Kidney tubule cell (primary cell): ENCODE measurements at regions not wholly inside any gene's neighbourhood (a gene's known extent, or its start where the extent isn't known, plus 50 kb on each side); places are given as distances from the start of the nearest gene placed in this dataset.

Experiments
- DNase-seq: peaks from one replicate; pipeline ENCODE4 v3.0.0-alpha.2; 2018; ENCODE audit warnings: low spot score

GRCh38 chr1:239799617-239800016, 292.1 kb upstream of the FMN2 start:
- DNase-seq: no peak

GRCh38 chr1:239800861-239801260, 290.8 kb upstream of the FMN2 start:
- DNase-seq: no peak

DNA sequence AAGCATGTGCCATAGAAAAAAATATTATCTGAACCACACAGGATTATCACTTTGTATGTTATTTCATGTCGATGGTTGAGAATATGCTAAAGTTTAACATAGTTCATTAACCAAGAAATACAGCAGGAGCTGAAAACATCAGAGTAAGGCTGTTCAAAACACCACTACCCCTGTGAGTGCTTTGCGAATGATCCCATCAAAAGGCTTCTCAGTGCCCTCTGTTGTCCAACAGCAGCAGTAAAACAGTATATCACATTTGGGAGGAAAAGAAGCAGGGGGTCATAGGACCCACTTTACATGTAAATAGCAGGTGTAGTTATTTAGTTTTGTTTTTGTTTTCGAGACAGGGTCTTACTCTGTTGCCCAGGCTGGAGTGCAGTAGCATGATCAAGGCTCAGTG, 289.4 kb upstream of the FMN2 start:
- no peak for DNase-seq

GRCh38 chr1:239803781-239804180, 287.9 kb upstream of the FMN2 start:
- DNase-seq: no peak

GRCh38 chr1:239804266-239804665, 287.4 kb upstream of the FMN2 start:
- DNase-seq: no peak

- no peak for DNase-seq
Observed at GRCh38 chr1:239805042-239805441, 286.6 kb upstream of the FMN2 start.

GRCh38 chr1:239805851-239806772, 285.6 kb upstream of the FMN2 start:
- DNase-seq: no peak

DNA sequence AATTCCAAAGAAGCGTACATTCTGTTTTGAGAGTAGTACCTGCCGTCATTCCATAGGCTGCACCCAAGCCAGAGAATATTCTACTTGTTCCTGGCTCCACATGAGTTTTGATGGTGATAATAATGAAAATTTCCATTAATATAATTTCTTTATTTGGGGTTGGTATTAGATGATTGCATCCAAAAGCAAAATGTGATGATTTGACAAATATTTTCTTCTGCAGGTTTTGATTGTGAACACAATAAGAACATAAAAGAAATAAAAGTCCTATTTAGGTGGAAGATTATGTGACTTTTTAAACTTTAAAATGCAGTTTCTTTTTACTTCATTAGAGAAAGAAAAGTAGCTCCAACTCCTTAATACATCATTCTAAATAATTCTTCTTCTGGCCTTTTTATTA, 284.8 kb upstream of the FMN2 start:
- no peak for DNase-seq

- no peak for DNase-seq
Observed at GRCh38 chr1:239807361-239807760, 284.3 kb upstream of the FMN2 start.

- DNase-seq: no peak
Observed at GRCh38 chr1:239810061-239810481, 281.6 kb upstream of the FMN2 start.

DNA sequence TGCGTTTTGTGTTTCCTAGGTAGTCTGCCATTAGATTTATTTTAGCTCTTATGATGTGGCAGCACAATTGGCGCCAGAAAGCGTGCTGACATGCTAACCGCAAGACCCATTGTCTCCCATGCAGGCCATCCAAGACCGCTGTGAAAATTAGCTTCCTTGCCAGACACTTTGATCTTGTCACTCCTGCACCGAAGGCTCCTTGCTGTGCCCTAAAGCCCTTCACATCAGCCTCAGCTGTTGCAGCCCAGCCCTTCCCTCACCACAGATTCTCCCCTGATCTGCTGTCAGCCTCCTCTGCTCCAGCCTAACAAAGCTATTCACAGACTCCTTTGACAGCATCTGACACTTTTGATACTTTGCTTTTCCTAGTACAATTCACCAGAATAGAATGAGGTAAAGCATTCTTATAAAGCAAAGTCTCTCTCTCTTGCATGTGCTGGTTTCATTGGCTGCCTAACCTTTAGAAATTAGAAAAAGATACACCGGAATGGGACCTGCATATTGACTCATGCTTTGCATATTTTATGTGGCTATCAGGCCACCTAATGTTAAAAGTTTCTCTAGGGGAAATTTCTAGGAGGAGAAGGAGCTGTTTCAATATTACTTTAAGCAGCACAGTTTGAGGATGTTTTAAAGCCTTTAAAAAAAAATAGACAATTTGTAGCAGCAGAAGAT, 280.3 kb upstream of the FMN2 start:
- no peak for DNase-seq

DNA sequence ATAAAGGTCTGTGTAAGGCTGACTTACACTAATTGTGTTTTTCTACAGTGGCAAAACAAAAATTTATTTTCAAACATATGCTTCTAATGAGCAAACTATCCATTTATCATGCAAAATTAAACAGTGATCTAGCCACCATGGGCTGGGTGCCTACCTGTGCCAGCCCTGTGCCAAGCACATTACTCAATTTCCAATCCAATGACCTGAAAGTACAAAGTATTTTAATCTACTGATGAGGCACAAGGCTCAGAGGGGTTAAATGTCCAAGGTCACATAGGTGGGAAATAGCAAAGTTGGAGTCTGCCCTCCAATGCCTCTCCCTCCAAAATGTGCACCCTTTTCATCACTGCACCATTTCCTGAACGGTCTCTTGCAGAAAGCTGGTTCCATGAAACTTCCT, 279.1 kb upstream of the FMN2 start:
- DNase-seq: no peak

GRCh38 chr1:239814306-239814881, 277.3 kb upstream of the FMN2 start:
- DNase-seq: peak; percentile 90

DNA sequence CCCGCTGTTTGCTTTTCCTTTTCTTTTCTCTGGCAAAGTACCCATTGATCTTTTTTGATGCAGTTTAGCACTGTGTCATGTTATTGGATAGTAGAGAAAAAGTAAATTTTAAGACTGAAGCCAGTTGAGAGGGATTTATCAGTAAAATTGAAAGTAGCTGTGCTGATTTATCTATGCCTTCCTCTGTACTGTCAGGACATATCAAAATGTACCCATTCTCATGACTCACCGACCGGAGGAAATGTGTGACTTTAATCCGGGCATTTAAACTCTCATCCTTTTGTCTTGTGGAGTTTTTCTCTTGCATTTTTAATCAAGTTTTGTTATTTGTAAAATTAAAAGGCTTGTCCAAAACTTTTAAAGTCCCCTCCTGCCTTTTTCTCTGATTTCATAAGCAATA, 276.6 kb upstream of the FMN2 start:
- DNase-seq: no peak

GRCh38 chr1:239816081-239816782, 275.5 kb upstream of the FMN2 start:
- peak; percentile 83 for DNase-seq

- peak; percentile 23 for DNase-seq
Observed at GRCh38 chr1:239817276-239817675, 274.4 kb upstream of the FMN2 start.

- no peak for DNase-seq
Observed at GRCh38 chr1:239817801-239818200, 273.9 kb upstream of the FMN2 start.

- DNase-seq: no peak
Observed at GRCh38 chr1:239819096-239819495, 272.6 kb upstream of the FMN2 start.

- no peak for DNase-seq
Observed at GRCh38 chr1:239819756-239820250, 271.9 kb upstream of the FMN2 start.

DNA sequence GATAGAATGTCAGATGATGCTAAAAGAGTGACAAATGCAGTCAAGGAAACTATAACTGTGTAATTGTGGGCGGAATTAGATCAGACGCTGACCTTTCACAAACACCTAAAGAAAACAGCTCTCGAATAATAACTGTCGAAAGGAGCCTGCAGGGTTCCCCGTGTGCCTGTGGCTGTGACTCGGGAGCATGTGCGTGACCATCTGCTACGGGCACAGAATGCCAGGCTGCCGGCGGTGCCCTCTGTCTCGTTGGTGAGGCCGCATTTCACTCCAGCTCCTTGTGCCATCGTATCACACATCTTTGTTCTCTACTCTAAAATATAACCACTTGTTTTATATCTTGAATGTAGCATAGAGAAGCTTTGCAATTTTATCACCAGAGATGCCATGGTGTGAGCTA, 267.8 kb upstream of the FMN2 start:
- no peak for DNase-seq

GRCh38 chr1:239826211-239826610, 265.5 kb upstream of the FMN2 start:
- no peak for DNase-seq

DNA sequence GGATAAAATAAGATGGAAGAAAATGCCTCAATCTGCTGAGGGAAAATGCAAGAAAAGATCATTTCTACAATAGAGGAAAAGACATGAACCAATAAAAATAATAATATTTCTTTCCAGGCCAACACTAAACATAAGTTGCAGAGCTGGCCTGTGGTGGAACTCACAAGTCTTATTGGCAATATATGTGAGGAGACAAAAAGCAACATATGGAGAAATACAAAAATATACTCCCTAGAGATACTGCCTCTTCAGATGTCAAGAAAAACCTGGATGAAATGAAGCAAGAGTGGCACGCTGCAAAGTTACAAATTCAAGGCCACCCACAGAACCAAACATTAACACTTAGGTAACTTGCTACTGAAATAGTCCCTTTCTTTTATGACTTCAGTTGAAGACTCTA, 264.9 kb upstream of the FMN2 start:
- no peak for DNase-seq
